ENCODE measurements at regions not wholly inside any gene's neighbourhood (a gene's known extent, or its start where the extent isn't known, plus 50 kb on each side); places are given as distances from the start of the nearest gene placed in this dataset.

DNA sequence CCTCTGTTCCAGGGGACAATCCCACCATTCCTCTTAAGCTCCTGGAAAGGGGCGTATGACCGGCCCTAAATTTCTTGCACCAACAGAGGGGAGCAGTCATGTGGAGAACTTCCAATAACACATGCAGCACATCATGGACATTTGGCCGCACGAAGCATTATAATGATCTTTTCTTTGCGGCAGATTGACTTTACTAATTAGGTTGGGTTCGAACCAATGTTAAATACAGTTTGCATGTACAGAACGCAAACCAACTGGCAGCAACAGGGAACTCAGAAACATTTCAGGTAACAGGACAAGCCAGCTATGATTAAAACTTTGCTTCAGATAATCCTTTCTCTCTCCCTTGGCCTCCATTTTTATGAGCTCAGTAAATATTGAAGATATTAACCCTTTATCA is 100.8 kb upstream of the ADPGK start:
- TF ChIP-seq, protein P1, sequence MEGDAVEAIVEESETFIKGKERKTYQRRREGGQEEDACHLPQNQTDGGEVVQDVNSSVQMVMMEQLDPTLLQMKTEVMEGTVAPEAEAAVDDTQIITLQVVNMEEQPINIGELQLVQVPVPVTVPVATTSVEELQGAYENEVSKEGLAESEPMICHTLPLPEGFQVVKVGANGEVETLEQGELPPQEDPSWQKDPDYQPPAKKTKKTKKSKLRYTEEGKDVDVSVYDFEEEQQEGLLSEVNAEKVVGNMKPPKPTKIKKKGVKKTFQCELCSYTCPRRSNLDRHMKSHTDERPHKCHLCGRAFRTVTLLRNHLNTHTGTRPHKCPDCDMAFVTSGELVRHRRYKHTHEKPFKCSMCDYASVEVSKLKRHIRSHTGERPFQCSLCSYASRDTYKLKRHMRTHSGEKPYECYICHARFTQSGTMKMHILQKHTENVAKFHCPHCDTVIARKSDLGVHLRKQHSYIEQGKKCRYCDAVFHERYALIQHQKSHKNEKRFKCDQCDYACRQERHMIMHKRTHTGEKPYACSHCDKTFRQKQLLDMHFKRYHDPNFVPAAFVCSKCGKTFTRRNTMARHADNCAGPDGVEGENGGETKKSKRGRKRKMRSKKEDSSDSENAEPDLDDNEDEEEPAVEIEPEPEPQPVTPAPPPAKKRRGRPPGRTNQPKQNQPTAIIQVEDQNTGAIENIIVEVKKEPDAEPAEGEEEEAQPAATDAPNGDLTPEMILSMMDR (IDR thresholded peaks at IDR 0.05; ENCODE audit: low read length) = no peak
- TF ChIP-seq EZH2 (IDR thresholded peaks at IDR 0.05; ENCODE audit: borderline replicate concordance, low read length) = no peak

Data from OCI-LY1 (cell line).